PC-3 (cell line): ENCODE measurements at regions not wholly inside any gene's neighbourhood (a gene's known extent, or its start where the extent isn't known, plus 50 kb on each side); places are given as distances from the start of the nearest gene placed in this dataset.
A peak's percentile ranks its signal among the peaks of the same experiment; 100 is the strongest.

ENCODE experiments used
- CTCF ChIP-seq: fragments of 300-600 bp; sonication (generic); conservative IDR thresholded peaks from 2 replicates; pipeline ENCODE4 v1.5.1; 2017; ENCODE audit warnings: antibody characterized with exemption, low read depth, mild to moderate bottlenecking, low read length
- EZH2 ChIP-seq: fragments of 300-600 bp; sonication (generic); IDR thresholded peaks from one replicate; pipeline ENCODE4 v1.6.1; 2017; ENCODE audit warnings: antibody characterized with exemption, mild to moderate bottlenecking, low read length; ENCODE audit not compliant: unreplicated experiment
- EZH2phosphoT487 ChIP-seq: fragments of 300-600 bp; sonication (generic); IDR thresholded peaks from 2 replicates; pipeline ENCODE4 v1.6.1; 2018; ENCODE audit warnings: mild to moderate bottlenecking, antibody characterized with exemption, low read length, borderline replicate concordance

GRCh38 chr9:79431019-79431679, 140.6 kb upstream of the TLE4 start:
- peak; percentile 30; the same call in 1 of the 2 replicates for TF ChIP-seq CTCF
- TF ChIP-seq EZH2: no peak
- TF ChIP-seq EZH2phosphoT487: no peak
